Right lobe of liver (tissue), 6 donors: ENCODE measurements at regions not wholly inside any gene's neighbourhood (a gene's known extent, or its start where the extent isn't known, plus 50 kb on each side); places are given as distances from the start of the nearest gene placed in this dataset.

Source experiments
- ATAC-seq, 4 donors: fragments of 200-7000 bp; cut with Tn5 transposase; one replicate each; pipeline ENCODE4 v1.9.1; 2020; ENCODE audit warnings: mild to moderate bottlenecking in 4 of 4, moderate library complexity in 4 of 4
- DNase-seq, 3 donors: peaks; one replicate each; pipeline ENCODE4 v3.0.0-alpha.2; 2020
- H3K27ac ChIP-seq, 3 donors: fragments of 200-600 bp; one replicate each; pipeline ENCODE4 v1.8.0; 2022
- H3K27me3 ChIP-seq, 2 donors: fragments of 200-600 bp; one replicate each; pipeline ENCODE4 v1.8.0; 2022
- H3K36me3 ChIP-seq, 4 donors: fragments of 200-600 bp; sonication (generic) in 1 of 4; one replicate each; pipeline versions ENCODE4 v1.5.1 to v1.8.0; 2017 to 2022; ENCODE audit warnings: control low read depth in 1 of 4
- H3K4me1 ChIP-seq, 4 donors: fragments of 200-600 bp; sonication (generic) in 1 of 4; one replicate each; pipeline versions ENCODE4 v1.5.1 to v1.8.0; 2017 to 2022; ENCODE audit warnings: control low read depth in 1 of 4
- H3K4me3 ChIP-seq, 3 donors: fragments of 200-600 bp; one replicate each; pipeline ENCODE4 v1.8.0; 2022
- H3K9me3 ChIP-seq, 4 donors: fragments of 200-600 bp; sonication (generic) in 1 of 4; one replicate each; pipeline versions ENCODE4 v1.5.1 to v1.8.0; 2017 to 2022; ENCODE audit warnings: control low read depth in 1 of 4
- POLR2A ChIP-seq: fragments of 450-650 bp; IDR thresholded peaks from one replicate; pipeline ENCODE4 v1.6.1; 2017; ENCODE audit warnings: antibody characterized with exemption, mild to moderate bottlenecking
- WGBS: methylation state at CpG from one replicate; pipeline ENCODE4 v1.1.6; 2018; ENCODE audit warnings: low coverage, low lambda C conversion rate; ENCODE audit not compliant: insufficient coverage; ENCODE audit errors: missing lambda C conversion rate; 5-methylcytosine and 5-hydroxymethylcytosine counted together
- intact Hi-C, 2 donors: fragments of 100-400 bp; cut with DNase I; formaldehyde crosslinking; loops; one replicate each; pipeline versions ENCODE4 v1.11.2 to v1.14.1; 2022
- TF ChIP-seq, protein P1 (sequence below), 4 donors: fragments of 200-600 bp in 3 of 4; fragments of 450-650 bp in 1 of 4; IDR thresholded peaks; one replicate each; pipeline versions ENCODE4 v1.5.1 to v1.8.0; 2016 to 2022; ENCODE audit warnings: antibody characterized with exemption in 4 of 4, mild to moderate bottlenecking in 2 of 4
- donor health status: DM: no; HTN: yes; CAD: no.
- donor health status: DM: no; HTN: no; CAD: no.
- donor health status: DM: no; HTN: no; CAD: no.
- donor health status: DM: no; HTN: yes; CAD: no.
- donor health status: DM: no; HTN: yes; CAD: no.

GRCh38 chr4:122050841-122051240, 99.0 kb upstream of the TRPC3 start:
- intact Hi-C loops: no loop called here
- no peak for TF ChIP-seq POLR2A
- TF ChIP-seq, protein P1, sequence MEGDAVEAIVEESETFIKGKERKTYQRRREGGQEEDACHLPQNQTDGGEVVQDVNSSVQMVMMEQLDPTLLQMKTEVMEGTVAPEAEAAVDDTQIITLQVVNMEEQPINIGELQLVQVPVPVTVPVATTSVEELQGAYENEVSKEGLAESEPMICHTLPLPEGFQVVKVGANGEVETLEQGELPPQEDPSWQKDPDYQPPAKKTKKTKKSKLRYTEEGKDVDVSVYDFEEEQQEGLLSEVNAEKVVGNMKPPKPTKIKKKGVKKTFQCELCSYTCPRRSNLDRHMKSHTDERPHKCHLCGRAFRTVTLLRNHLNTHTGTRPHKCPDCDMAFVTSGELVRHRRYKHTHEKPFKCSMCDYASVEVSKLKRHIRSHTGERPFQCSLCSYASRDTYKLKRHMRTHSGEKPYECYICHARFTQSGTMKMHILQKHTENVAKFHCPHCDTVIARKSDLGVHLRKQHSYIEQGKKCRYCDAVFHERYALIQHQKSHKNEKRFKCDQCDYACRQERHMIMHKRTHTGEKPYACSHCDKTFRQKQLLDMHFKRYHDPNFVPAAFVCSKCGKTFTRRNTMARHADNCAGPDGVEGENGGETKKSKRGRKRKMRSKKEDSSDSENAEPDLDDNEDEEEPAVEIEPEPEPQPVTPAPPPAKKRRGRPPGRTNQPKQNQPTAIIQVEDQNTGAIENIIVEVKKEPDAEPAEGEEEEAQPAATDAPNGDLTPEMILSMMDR (IDR thresholded peaks at IDR 0.05): no peak
- no peaks in the 10 kb centered on the region for H3K36me3 ChIP-seq
- no peak for DNase-seq
- no peaks in the 10 kb centered on the region for H3K9me3 ChIP-seq
- H3K4me3 ChIP-seq: no peak overlapping the region
- H3K4me1 ChIP-seq: no peaks in the 10 kb centered on the region
- WGBS: 63% methylated on average over 3 of the region's 3 CpGs
- no peaks in the 10 kb centered on the region for H3K27me3 ChIP-seq
- ATAC-seq: no peak
- H3K27ac ChIP-seq: no peak overlapping the region

DNA sequence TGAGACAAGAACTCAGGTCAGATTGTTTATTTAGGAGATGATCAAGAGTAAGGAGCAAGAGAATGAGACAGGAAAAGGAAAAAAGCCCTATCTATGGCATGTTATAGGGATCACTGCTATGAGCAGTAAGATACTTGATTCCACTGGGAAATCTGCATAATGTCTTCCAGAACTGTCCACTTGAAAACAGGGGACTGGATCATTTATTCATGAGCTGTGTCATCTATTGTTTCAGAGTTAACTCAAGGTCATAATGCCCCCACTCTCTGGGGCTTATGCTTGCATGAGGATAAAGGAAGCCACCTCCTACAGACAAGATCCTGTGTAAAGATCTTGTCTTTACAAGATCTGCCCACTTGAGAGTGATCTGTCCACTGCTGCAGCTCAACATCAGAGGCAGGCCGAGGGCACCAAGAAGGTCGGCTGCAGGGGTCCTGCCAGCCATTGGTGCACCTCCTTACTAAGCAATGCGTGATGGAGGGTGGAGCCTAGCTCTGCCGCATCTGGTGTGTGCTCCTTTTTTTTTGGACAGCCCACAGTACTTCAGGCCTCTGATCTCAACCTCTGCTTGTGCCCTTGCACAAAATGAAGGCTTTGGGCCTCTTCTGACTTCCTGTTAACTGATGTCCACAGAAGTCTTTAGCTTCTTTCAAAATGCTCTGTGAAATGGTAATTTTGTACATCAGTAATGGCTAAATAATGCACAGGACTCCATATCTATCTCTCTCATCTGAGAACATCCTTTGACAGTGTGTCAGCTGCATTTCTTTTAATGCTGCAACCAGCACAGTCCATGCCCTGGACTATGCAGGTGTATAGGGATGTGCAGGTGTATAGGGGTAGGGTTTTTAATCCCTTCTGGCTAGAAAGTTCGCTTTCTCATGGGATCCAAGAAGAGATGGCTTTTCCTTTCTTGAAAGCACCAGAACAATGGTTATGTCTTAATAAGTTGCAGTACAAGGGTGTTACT, 95.9 kb upstream of the TRPC3 start:
- no peak for DNase-seq
- WGBS: 52% methylated on average over 4 of the region's 5 CpGs

GRCh38 chr4:122046255-122046654, 94.4 kb upstream of the TRPC3 start:
- DNase-seq (no peak), ATAC-seq (no peak)
- Histone ChIP-seq H3K4me3 (no peak overlapping the region), H3K36me3 (no peaks in the 10 kb centered on the region), H3K9me3 (no peaks in the 10 kb centered on the region), H3K27me3 (no peaks in the 10 kb centered on the region), H3K27ac (no peak overlapping the region), H3K4me1 (no peaks in the 10 kb centered on the region)
- 74% methylated on average over 2 of the region's 2 CpGs for WGBS
- TF ChIP-seq, protein P1 (IDR thresholded peaks at IDR 0.05): no peak
- intact Hi-C loops: no loop called here

More for the DNA sequence above, 95.9 kb upstream of the TRPC3 start:
- H3K27ac ChIP-seq: no peak overlapping the region
- TF ChIP-seq, protein P1 (IDR thresholded peaks at IDR 0.05): no peak
- no peak for TF ChIP-seq POLR2A
- no peaks in the 10 kb centered on the region for H3K4me1 ChIP-seq
- H3K9me3 ChIP-seq: no peaks in the 10 kb centered on the region
- H3K36me3 ChIP-seq: no peaks in the 10 kb centered on the region
- intact Hi-C loops: no loop called here
- H3K27me3 ChIP-seq: no peaks in the 10 kb centered on the region
- ATAC-seq: no peak
- no peak overlapping the region for H3K4me3 ChIP-seq

DNA sequence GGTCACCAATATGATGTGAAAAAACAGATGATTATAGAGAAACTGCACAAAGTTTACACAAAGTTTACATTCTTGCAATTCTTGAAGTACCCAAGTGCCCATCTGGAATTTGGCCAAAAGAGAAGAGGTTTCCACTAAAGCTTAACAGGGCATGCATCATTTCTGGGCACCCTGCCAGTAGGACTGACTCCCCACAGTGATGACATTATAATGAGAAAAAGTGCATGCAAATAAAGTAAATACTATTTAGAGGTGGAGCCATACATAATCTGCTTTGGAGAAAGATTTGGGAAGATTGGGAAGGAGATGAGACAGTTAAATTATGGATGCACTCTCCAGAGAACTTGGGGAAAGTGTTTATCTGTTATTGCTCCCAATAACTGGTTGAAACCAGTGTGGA, 93.7 kb upstream of the TRPC3 start:
- TF ChIP-seq POLR2A: no peak
- TF ChIP-seq, protein P1 (IDR thresholded peaks at IDR 0.05): no peak
- no peaks in the 10 kb centered on the region for H3K9me3 ChIP-seq
- DNase-seq (no peak), ATAC-seq (no peak)
- H3K27ac ChIP-seq: no peak overlapping the region
- H3K4me3 ChIP-seq: no peak overlapping the region
- no peaks in the 10 kb centered on the region for H3K36me3 ChIP-seq
- no peaks in the 10 kb centered on the region for H3K27me3 ChIP-seq
- no peaks in the 10 kb centered on the region for H3K4me1 ChIP-seq
- intact Hi-C loops: no loop called here
